Uterus (tissue), 2 donors: ENCODE measurements at regions not wholly inside any gene's neighbourhood (a gene's known extent, or its start where the extent isn't known, plus 50 kb on each side); places are given as distances from the start of the nearest gene placed in this dataset.

Source experiments
- CTCF ChIP-seq, 4 experiments: fragments of 200-600 bp in 2 of 4; fragments of 450-650 bp in 2 of 4; sonication (generic) in 2 of 4; IDR thresholded peaks; one replicate each; pipeline ENCODE4 v1.5.1; 2016 to 2019; ENCODE audit warnings: antibody characterized with exemption in 4 of 4, mild to moderate bottlenecking in 2 of 4, moderate library complexity in 1 of 4
- POLR2A ChIP-seq, 2 donors: fragments of 450-650 bp; IDR thresholded peaks; one replicate each; pipeline ENCODE4 v1.6.1; 2016; ENCODE audit warnings: antibody characterized with exemption in 2 of 2, mild to moderate bottlenecking in 1 of 2, moderate library complexity in 1 of 2

GRCh38 chr16:79843145-79843544, 242.6 kb upstream of the MAF start:
- TF ChIP-seq CTCF (IDR thresholded peaks at IDR 0.05): no peak
- no peak for TF ChIP-seq POLR2A (IDR thresholded peaks at IDR 0.05)
